ENCODE measurements at regions not wholly inside any gene's neighbourhood (a gene's known extent, or its start where the extent isn't known, plus 50 kb on each side); places are given as distances from the start of the nearest gene placed in this dataset.

GRCh38 chr1:214125819-214126218 lies 138.0 kb downstream of the PROX1 start:
- Histone ChIP-seq H3K9ac (ENCODE audit: control insufficient read depth, extremely low read depth, insufficient read depth, low read length) (no peak overlapping the region), H3K36me3 (ENCODE audit: control insufficient read depth in 2 of 2, extremely low read depth in 1 of 2, insufficient read depth in 2 of 2, low read length in 2 of 2) (no peaks in the 10 kb centered on the region), H4K20me1 (ENCODE audit: control insufficient read depth, extremely low read depth, insufficient read depth, low read length) (no peaks in the 10 kb centered on the region), H3K4me1 (ENCODE audit: control insufficient read depth, extremely low read depth, insufficient read depth, low read length) (no peaks in the 10 kb centered on the region), H3K27ac (ENCODE audit: control insufficient read depth, insufficient read depth, low read length) (no peak overlapping the region), H3K79me2 (ENCODE audit: control insufficient read depth, insufficient read depth, low read length) (no peaks in the 10 kb centered on the region), H3K4me2 (ENCODE audit: control insufficient read depth, extremely low read depth, insufficient read depth, low read depth, low read length) (no peak overlapping the region), H3K27me3 (ENCODE audit: control insufficient read depth, extremely low read depth, insufficient read depth, low read length) (no peaks in the 10 kb centered on the region), H3K9me3 (ENCODE audit: control insufficient read depth, low read depth, low read length) (no peaks in the 10 kb centered on the region), H3K9me1 (ENCODE audit: control insufficient read depth, extremely low read depth, insufficient read depth, low read length) (no peaks in the 10 kb centered on the region), H3K4me3 (ENCODE audit: control insufficient read depth in 2 of 3, extremely low read depth in 1 of 3, insufficient read depth in 2 of 3, low read depth in 1 of 3, low read length in 3 of 3) (no peak overlapping the region), H2AFZ (ENCODE audit: control insufficient read depth, low read length) (no peak overlapping the region)
- TF ChIP-seq, protein P1, sequence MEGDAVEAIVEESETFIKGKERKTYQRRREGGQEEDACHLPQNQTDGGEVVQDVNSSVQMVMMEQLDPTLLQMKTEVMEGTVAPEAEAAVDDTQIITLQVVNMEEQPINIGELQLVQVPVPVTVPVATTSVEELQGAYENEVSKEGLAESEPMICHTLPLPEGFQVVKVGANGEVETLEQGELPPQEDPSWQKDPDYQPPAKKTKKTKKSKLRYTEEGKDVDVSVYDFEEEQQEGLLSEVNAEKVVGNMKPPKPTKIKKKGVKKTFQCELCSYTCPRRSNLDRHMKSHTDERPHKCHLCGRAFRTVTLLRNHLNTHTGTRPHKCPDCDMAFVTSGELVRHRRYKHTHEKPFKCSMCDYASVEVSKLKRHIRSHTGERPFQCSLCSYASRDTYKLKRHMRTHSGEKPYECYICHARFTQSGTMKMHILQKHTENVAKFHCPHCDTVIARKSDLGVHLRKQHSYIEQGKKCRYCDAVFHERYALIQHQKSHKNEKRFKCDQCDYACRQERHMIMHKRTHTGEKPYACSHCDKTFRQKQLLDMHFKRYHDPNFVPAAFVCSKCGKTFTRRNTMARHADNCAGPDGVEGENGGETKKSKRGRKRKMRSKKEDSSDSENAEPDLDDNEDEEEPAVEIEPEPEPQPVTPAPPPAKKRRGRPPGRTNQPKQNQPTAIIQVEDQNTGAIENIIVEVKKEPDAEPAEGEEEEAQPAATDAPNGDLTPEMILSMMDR (optimal IDR thresholded peaks at IDR 0.05 in 1 of 3, IDR thresholded peaks at IDR 0.05 in 1 of 3, conservative IDR thresholded peaks at IDR 0.05 in 1 of 3; ENCODE audit: extremely low read depth in 1 of 3, insufficient read depth in 2 of 3, low read length in 3 of 3) = no peak
- TF ChIP-seq EZH2 (IDR thresholded peaks at IDR 0.05; ENCODE audit: low read length) = no peak
- dilution Hi-C loops (cut with MboI; ENCODE audit: extremely low pct_ligation_motif_present, low sequenced_read_pairs) = loop anchor here (10.0 kb wide), 1 partner anchor 751 kb away; no protein-coding TSS in a partner anchor
- no peak for FAIRE-seq
- no peak for DNase-seq (ENCODE audit: low read depth, low spot score)

GRCh38 chr1:214126697-214127146 lies 138.9 kb downstream of the PROX1 start:
- Histone ChIP-seq H4K20me1 (ENCODE audit: control insufficient read depth, extremely low read depth, insufficient read depth, low read length) (no peaks in the 10 kb centered on the region), H3K4me2 (ENCODE audit: control insufficient read depth, extremely low read depth, insufficient read depth, low read depth, low read length) (no peak overlapping the region), H3K27me3 (ENCODE audit: control insufficient read depth, extremely low read depth, insufficient read depth, low read length) (no peaks in the 10 kb centered on the region), H3K9me1 (ENCODE audit: control insufficient read depth, extremely low read depth, insufficient read depth, low read length) (no peaks in the 10 kb centered on the region), H3K9ac (ENCODE audit: control insufficient read depth, extremely low read depth, insufficient read depth, low read length) (no peak overlapping the region), H3K79me2 (ENCODE audit: control insufficient read depth, insufficient read depth, low read length) (no peaks in the 10 kb centered on the region), H3K4me1 (ENCODE audit: control insufficient read depth, extremely low read depth, insufficient read depth, low read length) (no peaks in the 10 kb centered on the region), H3K36me3 (ENCODE audit: control insufficient read depth in 2 of 2, extremely low read depth in 1 of 2, insufficient read depth in 2 of 2, low read length in 2 of 2) (no peaks in the 10 kb centered on the region), H2AFZ (ENCODE audit: control insufficient read depth, low read length) (no peak overlapping the region), H3K27ac (ENCODE audit: control insufficient read depth, insufficient read depth, low read length) (no peak overlapping the region), H3K9me3 (ENCODE audit: control insufficient read depth, low read depth, low read length) (no peaks in the 10 kb centered on the region), H3K4me3 (ENCODE audit: control insufficient read depth in 2 of 3, extremely low read depth in 1 of 3, insufficient read depth in 2 of 3, low read depth in 1 of 3, low read length in 3 of 3) (no peak overlapping the region)
- DNase-seq (ENCODE audit: low read depth, low spot score) (no peak), FAIRE-seq (no peak)
- TF ChIP-seq, protein P1 (optimal IDR thresholded peaks at IDR 0.05 in 1 of 3, IDR thresholded peaks at IDR 0.05 in 1 of 3, conservative IDR thresholded peaks at IDR 0.05 in 1 of 3; ENCODE audit: extremely low read depth in 1 of 3, insufficient read depth in 2 of 3, low read length in 3 of 3) = no peak
- TF ChIP-seq EZH2 (IDR thresholded peaks at IDR 0.05; ENCODE audit: low read length) = no peak
- dilution Hi-C loops (cut with MboI; ENCODE audit: extremely low pct_ligation_motif_present, low sequenced_read_pairs) = loop anchor here (10.0 kb wide), 1 partner anchor 752 kb away; no protein-coding TSS in a partner anchor

Data from keratinocyte (primary cell).